ENCODE measurements at regions not wholly inside any gene's neighbourhood (a gene's known extent, or its start where the extent isn't known, plus 50 kb on each side); places are given as distances from the start of the nearest gene placed in this dataset.

GRCh38 chr10:133006202-133006601, 63.8 kb upstream of the CFAP46 start:
- no peaks in the 10 kb centered on the region for H3K36me3 ChIP-seq (replicated peaks in 1 of 2; ENCODE audit: insufficient read depth in 1 of 2, low read depth in 2 of 2)
- no peak for DNase-seq
- no peak for ATAC-seq
- H3K27me3 ChIP-seq: no peaks in the 10 kb centered on the region
- H3K4me3 ChIP-seq: no peak overlapping the region
- 88 to 89% methylated on average over 2 to 9 of the region's 10 CpGs for WGBS, 2 donors
- no peak for TF ChIP-seq POLR2A (IDR thresholded peaks at IDR 0.05)
- TF ChIP-seq, protein P1, sequence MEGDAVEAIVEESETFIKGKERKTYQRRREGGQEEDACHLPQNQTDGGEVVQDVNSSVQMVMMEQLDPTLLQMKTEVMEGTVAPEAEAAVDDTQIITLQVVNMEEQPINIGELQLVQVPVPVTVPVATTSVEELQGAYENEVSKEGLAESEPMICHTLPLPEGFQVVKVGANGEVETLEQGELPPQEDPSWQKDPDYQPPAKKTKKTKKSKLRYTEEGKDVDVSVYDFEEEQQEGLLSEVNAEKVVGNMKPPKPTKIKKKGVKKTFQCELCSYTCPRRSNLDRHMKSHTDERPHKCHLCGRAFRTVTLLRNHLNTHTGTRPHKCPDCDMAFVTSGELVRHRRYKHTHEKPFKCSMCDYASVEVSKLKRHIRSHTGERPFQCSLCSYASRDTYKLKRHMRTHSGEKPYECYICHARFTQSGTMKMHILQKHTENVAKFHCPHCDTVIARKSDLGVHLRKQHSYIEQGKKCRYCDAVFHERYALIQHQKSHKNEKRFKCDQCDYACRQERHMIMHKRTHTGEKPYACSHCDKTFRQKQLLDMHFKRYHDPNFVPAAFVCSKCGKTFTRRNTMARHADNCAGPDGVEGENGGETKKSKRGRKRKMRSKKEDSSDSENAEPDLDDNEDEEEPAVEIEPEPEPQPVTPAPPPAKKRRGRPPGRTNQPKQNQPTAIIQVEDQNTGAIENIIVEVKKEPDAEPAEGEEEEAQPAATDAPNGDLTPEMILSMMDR (IDR thresholded peaks at IDR 0.05): no peak
- intact Hi-C loops (cut with DNase I): no loop called here
- H3K27ac ChIP-seq: no peak overlapping the region
- H3K4me1 ChIP-seq: peaks cover 9% of the 10 kb centered on the region
- no peaks in the 10 kb centered on the region for H3K9me3 ChIP-seq

GRCh38 chr10:133004478-133004877, 62.1 kb upstream of the CFAP46 start:
- 46 to 57% methylated on average over 10 of the region's 10 CpGs for WGBS, 2 donors

DNA sequence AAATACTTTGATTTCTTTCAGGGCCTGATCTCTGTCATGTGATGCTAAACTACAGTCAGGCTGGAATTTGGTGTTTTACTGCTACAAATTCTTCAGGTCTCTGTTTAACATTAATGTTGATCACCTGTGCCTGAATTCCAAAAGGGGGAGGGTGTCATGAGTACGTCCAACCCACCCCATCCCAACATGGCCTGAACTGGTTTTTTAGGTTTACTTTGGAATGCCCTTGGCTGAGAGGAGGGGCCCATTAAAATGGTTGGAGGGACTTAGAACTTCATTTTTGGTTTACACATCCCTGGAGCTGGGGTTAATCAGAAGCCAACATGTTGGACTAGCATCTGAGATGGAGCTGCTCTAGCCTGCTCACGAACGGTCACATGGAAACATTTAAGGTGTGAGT, 60.8 kb upstream of the CFAP46 start:
- Histone ChIP-seq H3K36me3 (replicated peaks in 1 of 2; ENCODE audit: insufficient read depth in 1 of 2, low read depth in 2 of 2) (no peaks in the 10 kb centered on the region), H3K4me3 (no peak overlapping the region), H3K27me3 (no peaks in the 10 kb centered on the region), H3K9me3 (no peaks in the 10 kb centered on the region), H3K4me1 (no peaks in the 10 kb centered on the region), H3K27ac (no peak overlapping the region)
- WGBS, 2 donors: 28 to 32% methylated on average over 3 of the region's 3 CpGs
- TF ChIP-seq, protein P1 (IDR thresholded peaks at IDR 0.05): no peak
- no peak for TF ChIP-seq POLR2A (IDR thresholded peaks at IDR 0.05)
- no peak for DNase-seq
- ATAC-seq: no peak
- intact Hi-C loops (cut with DNase I): no loop called here

More at GRCh38 chr10:133004478-133004877, 62.1 kb upstream of the CFAP46 start:
- Histone ChIP-seq H3K4me1 (peaks cover 4% of the 10 kb centered on the region), H3K27ac (no peak overlapping the region), H3K9me3 (no peaks in the 10 kb centered on the region), H3K27me3 (no peaks in the 10 kb centered on the region), H3K36me3 (replicated peaks in 1 of 2; ENCODE audit: insufficient read depth in 1 of 2, low read depth in 2 of 2) (no peaks in the 10 kb centered on the region), H3K4me3 (no peak overlapping the region)
- no peak for TF ChIP-seq POLR2A (IDR thresholded peaks at IDR 0.05)
- TF ChIP-seq, protein P1 (IDR thresholded peaks at IDR 0.05): no peak
- intact Hi-C loops (cut with DNase I): no loop called here
- ATAC-seq (no peak), DNase-seq (no peak)

DNA sequence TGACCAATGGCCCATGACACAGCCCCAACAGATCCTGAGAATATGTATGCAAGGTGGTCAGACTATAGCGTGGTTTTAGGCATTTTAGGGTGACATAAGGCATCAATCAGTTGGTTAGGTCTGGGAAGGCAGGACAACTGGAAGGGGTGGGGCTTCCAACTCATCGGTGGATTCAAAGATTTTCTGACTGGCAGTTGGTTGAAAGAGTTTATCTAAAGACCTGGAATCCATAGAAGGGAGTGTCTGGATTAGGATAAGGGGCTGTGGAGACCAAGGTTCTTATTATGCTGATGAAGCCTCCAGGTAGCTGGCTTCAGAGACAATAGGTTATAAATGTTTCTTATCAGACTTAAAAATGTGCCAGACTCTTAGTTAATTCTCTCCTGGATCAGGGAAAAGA, 60.3 kb upstream of the CFAP46 start:
- intact Hi-C loops (cut with DNase I): no loop called here
- no peaks in the 10 kb centered on the region for H3K27me3 ChIP-seq
- no peak for DNase-seq
- H3K9me3 ChIP-seq: no peaks in the 10 kb centered on the region
- H3K4me3 ChIP-seq: no peak overlapping the region
- no peak for TF ChIP-seq POLR2A (IDR thresholded peaks at IDR 0.05)
- TF ChIP-seq, protein P1 (IDR thresholded peaks at IDR 0.05): no peak
- no peaks in the 10 kb centered on the region for H3K36me3 ChIP-seq (replicated peaks in 1 of 2; ENCODE audit: insufficient read depth in 1 of 2, low read depth in 2 of 2)
- no peaks in the 10 kb centered on the region for H3K4me1 ChIP-seq
- WGBS, 2 donors: 30 to 42% methylated on average over 2 of the region's 2 CpGs
- H3K27ac ChIP-seq: no peak overlapping the region
- ATAC-seq: no peak

DNA sequence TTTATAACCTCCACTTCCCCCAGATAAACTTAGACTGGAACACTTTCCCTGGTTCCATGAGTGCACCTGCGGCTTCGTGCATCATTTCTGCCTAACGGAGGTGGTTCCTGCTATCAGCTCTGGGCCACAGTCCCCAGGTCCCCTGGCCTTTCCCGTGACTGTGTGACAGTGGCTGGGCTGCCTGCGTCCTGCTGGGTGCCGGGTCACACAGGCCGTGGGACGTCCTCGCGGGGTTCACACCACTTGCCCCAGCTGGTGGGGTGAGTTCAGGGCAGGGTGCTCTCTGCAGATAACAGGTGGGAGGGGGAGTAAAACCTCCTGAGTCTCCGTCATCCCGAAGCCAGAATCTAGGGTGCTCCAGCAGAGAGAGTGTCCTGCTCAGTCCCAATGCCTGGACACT, 58.7 kb upstream of the CFAP46 start:
- intact Hi-C loops (cut with DNase I): no loop called here
- H3K27ac ChIP-seq: no peak overlapping the region
- no peaks in the 10 kb centered on the region for H3K4me1 ChIP-seq
- H3K4me3 ChIP-seq: no peak overlapping the region
- H3K9me3 ChIP-seq: no peaks in the 10 kb centered on the region
- H3K36me3 ChIP-seq (replicated peaks in 1 of 2; ENCODE audit: insufficient read depth in 1 of 2, low read depth in 2 of 2): no peaks in the 10 kb centered on the region
- no peak for ATAC-seq
- TF ChIP-seq, protein P1 (IDR thresholded peaks at IDR 0.05): no peak
- TF ChIP-seq POLR2A (IDR thresholded peaks at IDR 0.05): no peak
- no peak for DNase-seq
- H3K27me3 ChIP-seq: no peaks in the 10 kb centered on the region
- WGBS, 2 donors: 69 to 72% methylated on average over 4 to 12 of the region's 12 CpGs

Data from body of pancreas (tissue), 4 donors.